Endothelial cell of umbilical vein (primary cell): ENCODE measurements at regions not wholly inside any gene's neighbourhood (a gene's known extent, or its start where the extent isn't known, plus 50 kb on each side); places are given as distances from the start of the nearest gene placed in this dataset.

Source experiments
- BruUV-seq: library from RNA; stranded (reverse); fragments of 400-500 nt; replicated peaks from 2 replicates; lab custom pipeline; 2021; lab: Mats Ljungman, UMichigan
- CTCF ChIA-PET: fragments of 300-600, 350-600 bp; sonication (Branson Sonifier 250); formaldehyde crosslinking; loops from one replicate; lab custom pipeline; 2021; ENCODE audit warnings: antibody characterized with exemption, inconsistent platforms; lab: Charles Lee
- POLR2A ChIA-PET: fragments of 300-600, 350-600 bp; sonication (Branson Sonifier 250); formaldehyde crosslinking; loops from one replicate; lab custom pipeline; 2021; ENCODE audit warnings: antibody characterized with exemption, inconsistent platforms; lab: Charles Lee
- DNase-seq: peaks from one replicate; pipeline ENCODE4 v3.0.0-alpha.2; 2011; ENCODE audit warnings: low read depth, low spot score
- FAIRE-seq: peaks from 2 replicates; lab custom pipeline; 2011; peaks lifted over from hg19 to GRCh38; lab: Jason Lieb, UNC
- H2AFZ ChIP-seq: 2 replicates; pipeline ENCODE4 v1.6.0; 2012; ENCODE audit warnings: low read depth, low read length, control low read depth, inconsistent platforms
- H3K27ac ChIP-seq: 2 replicates; pipeline ENCODE4 v1.5.1; 2011; ENCODE audit warnings: low read depth, mild to moderate bottlenecking, control low read depth, low read length, moderate library complexity; ENCODE audit not compliant: insufficient read depth
- H3K27me3 ChIP-seq, 2 experiments: 2 replicates each; pipeline versions ENCODE4 v1.6.0 to v1.6.1; 2011; ENCODE audit warnings: low read length in 2 of 2, mixed read lengths in 1 of 2; ENCODE audit not compliant: control insufficient read depth in 2 of 2, insufficient read depth in 2 of 2
- H3K36me3 ChIP-seq, 2 experiments: 2 replicates in 1 of 2; 3 replicates in 1 of 2; pipeline ENCODE4 v1.5.1; 2011; ENCODE audit warnings: low read length in 2 of 2, mild to moderate bottlenecking in 1 of 2, moderate library complexity in 1 of 2; ENCODE audit not compliant: control insufficient read depth in 2 of 2, insufficient read depth in 2 of 2; ENCODE audit errors: extremely low read depth in 1 of 2
- H3K4me1 ChIP-seq: 3 replicates; pipeline ENCODE4 v1.5.1; 2011; ENCODE audit warnings: mild to moderate bottlenecking, low read length; ENCODE audit not compliant: control insufficient read depth, insufficient read depth; ENCODE audit errors: extremely low read depth
- H3K4me2 ChIP-seq: 2 replicates; pipeline ENCODE4 v1.6.1; 2011; ENCODE audit warnings: low read length, control low read depth, mixed read lengths; ENCODE audit not compliant: insufficient read depth
- H3K4me3 ChIP-seq, 3 experiments: fragments of 200-600 bp in 1 of 3; sonication (generic), shearing (Covaris generic) in 1 of 3; replicated peaks in 1 of 3; 2 replicates each; pipeline ENCODE4 v1.5.1; 2011 to 2016; ENCODE audit warnings: control low read depth in 3 of 3, low read length in 3 of 3, mild to moderate bottlenecking in 2 of 3, inconsistent platforms in 1 of 3, low read depth in 1 of 3, moderate library complexity in 1 of 3; ENCODE audit not compliant: insufficient read depth in 1 of 3
- H3K79me2 ChIP-seq: 2 replicates; pipeline ENCODE4 v1.6.0; 2012; ENCODE audit warnings: low read length, inconsistent platforms; ENCODE audit not compliant: control insufficient read depth, insufficient read depth
- H3K9ac ChIP-seq: replicated peaks from 2 replicates; pipeline ENCODE3; 2011; ENCODE audit warnings: low read length, control low read depth; ENCODE audit not compliant: insufficient read depth; ENCODE audit errors: extremely low read depth
- H3K9me1 ChIP-seq: replicated peaks from 3 replicates; pipeline ENCODE4 v1.6.0; 2011; ENCODE audit warnings: mild to moderate bottlenecking, low read length; ENCODE audit not compliant: control insufficient read depth, insufficient read depth; ENCODE audit errors: extremely low read depth
- H3K9me3 ChIP-seq: replicated peaks from 2 replicates; pipeline ENCODE4 v1.5.1; 2012; ENCODE audit warnings: low read length, inconsistent platforms; ENCODE audit not compliant: control insufficient read depth, insufficient read depth
- H4K20me1 ChIP-seq: replicated peaks from 2 replicates; pipeline ENCODE3; 2011; ENCODE audit warnings: mild to moderate bottlenecking, low read length; ENCODE audit not compliant: control insufficient read depth, insufficient read depth; ENCODE audit errors: extremely low read depth
- EZH2 ChIP-seq: IDR thresholded peaks from 2 replicates; pipeline ENCODE4 v1.6.1; 2012; ENCODE audit warnings: borderline replicate concordance, low read depth, mild to moderate bottlenecking, moderate library complexity, low read length, inconsistent platforms; ENCODE audit not compliant: severe bottlenecking
- FOS ChIP-seq: IDR thresholded peaks from 2 replicates; pipeline ENCODE4 v1.6.1; 2011; ENCODE audit warnings: mild to moderate bottlenecking, low read length, moderate library complexity, borderline replicate concordance; ENCODE audit not compliant: insufficient read depth
- JUN ChIP-seq: IDR thresholded peaks from 2 replicates; pipeline ENCODE4 v1.6.1; 2011; ENCODE audit warnings: borderline replicate concordance, low read depth; ENCODE audit not compliant: insufficient read length, insufficient read depth
- MAX ChIP-seq: IDR thresholded peaks from 2 replicates; pipeline ENCODE4 v1.6.1; 2011; ENCODE audit not compliant: insufficient read depth, insufficient read length
- MYC ChIP-seq: IDR thresholded peaks from one replicate; pipeline ENCODE4 v1.6.1; 2011; ENCODE audit warnings: mild to moderate bottlenecking, low read depth, low read length
- POLR2A ChIP-seq: IDR thresholded peaks from 2 replicates; pipeline ENCODE4 v1.6.1; 2012; ENCODE audit warnings: low read depth, mild to moderate bottlenecking, control low read depth, low read length
- POLR2AphosphoS5 ChIP-seq: IDR thresholded peaks from 2 replicates; pipeline ENCODE4 v1.6.1; 2012; ENCODE audit warnings: low read depth, mild to moderate bottlenecking, control low read depth, low read length, moderate library complexity; ENCODE audit not compliant: insufficient read depth
- dilution Hi-C: fragments of 300-500 bp; cut with MboI; formaldehyde crosslinking; loops from one replicate; pipeline ENCODE4 v1.15.0; 2019; ENCODE audit warnings: low sequenced_read_pairs; ENCODE audit not compliant: extremely low pct_ligation_motif_present
- intact Hi-C: fragments of 100-400 bp; cut with micrococcal nuclease; formaldehyde crosslinking; loops from one replicate; pipeline ENCODE4 v1.10.0; 2022

- no peak for FAIRE-seq
- no peaks in the 10 kb centered on the region for H4K20me1 ChIP-seq
- dilution Hi-C loops (no loop called here), intact Hi-C loops (no loop called here)
- no peaks in the 10 kb centered on the region for H3K9me3 ChIP-seq
- no peak overlapping the region for H3K4me2 ChIP-seq
- H3K4me1 ChIP-seq = peaks cover 7% of the 10 kb centered on the region
- H2AFZ ChIP-seq = no peak overlapping the region
- no peak for DNase-seq
- H3K27ac ChIP-seq = no peak overlapping the region
- H3K4me3 ChIP-seq = no peak overlapping the region
- H3K79me2 ChIP-seq = no peaks in the 10 kb centered on the region
- no peaks in the 10 kb centered on the region for H3K36me3 ChIP-seq
- no TSS peak for BruUV-seq
- TF ChIP-seq POLR2AphosphoS5 (no peak), JUN (no peak), MYC (no peak), POLR2A (no peak), EZH2 (no peak), FOS (no peak), MAX (no peak)
- H3K9ac ChIP-seq = no peak overlapping the region
- no peaks in the 10 kb centered on the region for H3K9me1 ChIP-seq
- ChIA-PET POLR2A (no interaction called here), CTCF (no interaction called here)
- H3K27me3 ChIP-seq = no peaks in the 10 kb centered on the region
Measured at GRCh38 chr4:123613586-123614344, 217.2 kb downstream of the SPRY1 start.

- Histone ChIP-seq H3K27me3 (no peaks in the 10 kb centered on the region), H3K79me2 (no peaks in the 10 kb centered on the region), H3K4me2 (no peak overlapping the region), H3K9me3 (no peaks in the 10 kb centered on the region), H3K9me1 (no peaks in the 10 kb centered on the region), H3K9ac (no peak overlapping the region), H2AFZ (no peak overlapping the region), H3K4me3 (no peak overlapping the region), H4K20me1 (no peaks in the 10 kb centered on the region), H3K36me3 (no peaks in the 10 kb centered on the region), H3K4me1 (peaks cover 10% of the 10 kb centered on the region), H3K27ac (no peak overlapping the region)
- intact Hi-C loops (loop anchor here (2.0 kb wide), 1 partner anchor 51 kb away; no protein-coding TSS in a partner anchor), dilution Hi-C loops (no loop called here)
- DNase-seq (no peak), FAIRE-seq (no peak)
- BruUV-seq = no TSS peak
- CTCF ChIA-PET = no interaction called here
- no peak for TF ChIP-seq MAX
- no peak for TF ChIP-seq MYC
- no peak for TF ChIP-seq EZH2
- TF ChIP-seq JUN = no peak
- POLR2A ChIA-PET = no interaction called here
Measured at GRCh38 chr4:123615901-123616300, 219.3 kb downstream of the SPRY1 start.
